H9 (cell line): ENCODE measurements at regions not wholly inside any gene's neighbourhood (a gene's known extent, or its start where the extent isn't known, plus 50 kb on each side); places are given as distances from the start of the nearest gene placed in this dataset.

Experiments used
- DNase-seq: peaks from one replicate; pipeline ENCODE4 v3.0.0-alpha.2; 2017
- H2AFZ ChIP-seq: one replicate; pipeline ENCODE4 v1.6.1; 2013; ENCODE audit warnings: mild to moderate bottlenecking, low read length, control low read depth, moderate library complexity
- H2AK5ac ChIP-seq: 2 replicates; pipeline ENCODE4 v1.6.1; 2013; ENCODE audit warnings: low read length, control low read depth, mixed read lengths; ENCODE audit not compliant: insufficient read length
- H2BK120ac ChIP-seq: one replicate; pipeline ENCODE4 v1.6.1; 2013; ENCODE audit warnings: low read depth, mild to moderate bottlenecking, low read length, control low read depth, inconsistent platforms; ENCODE audit not compliant: poor library complexity, severe bottlenecking
- H2BK12ac ChIP-seq: 2 replicates; pipeline ENCODE4 v1.6.1; 2013; ENCODE audit warnings: low read length, control low read depth, mixed read lengths, low read depth; ENCODE audit not compliant: insufficient read length
- H2BK15ac ChIP-seq: 2 replicates; pipeline ENCODE4 v1.6.1; 2013; ENCODE audit warnings: low read depth, low read length, control low read depth
- H2BK20ac ChIP-seq: one replicate; pipeline ENCODE4 v1.6.1; 2013; ENCODE audit warnings: low read depth, mild to moderate bottlenecking, low read length, control low read depth, inconsistent platforms; ENCODE audit not compliant: poor library complexity, severe bottlenecking
- H2BK5ac ChIP-seq: 2 replicates; pipeline ENCODE4 v1.6.1; 2013; ENCODE audit warnings: low read length, control low read depth, mixed read lengths; ENCODE audit not compliant: insufficient read length
- H3K14ac ChIP-seq: 2 replicates; pipeline ENCODE4 v1.6.1; 2013; ENCODE audit warnings: low read length, control low read depth; ENCODE audit not compliant: insufficient read depth
- H3K18ac ChIP-seq: 2 replicates; pipeline ENCODE4 v1.6.1; 2013; ENCODE audit warnings: low read depth, mild to moderate bottlenecking, mixed read lengths, low read length, control low read depth; ENCODE audit not compliant: insufficient read length
- H3K23ac ChIP-seq: 2 replicates; pipeline ENCODE4 v1.6.1; 2013; ENCODE audit warnings: low read length, control low read depth, mixed read lengths, low read depth; ENCODE audit not compliant: insufficient read length
- H3K23me2 ChIP-seq: 2 replicates; pipeline ENCODE4 v1.6.1; 2013; ENCODE audit warnings: low read depth, mild to moderate bottlenecking, mixed read lengths, low read length, control low read depth; ENCODE audit not compliant: insufficient read length, poor library complexity, severe bottlenecking
- H3K27ac ChIP-seq: 2 replicates; pipeline ENCODE4 v1.5.1; 2013; ENCODE audit warnings: low read length, control low read depth, mixed read lengths, low read depth; ENCODE audit not compliant: insufficient read length
- H3K27me3 ChIP-seq: 2 replicates; pipeline ENCODE4 v1.6.1; 2013; ENCODE audit warnings: low read length, control low read depth, inconsistent platforms; ENCODE audit not compliant: insufficient read depth
- H3K4ac ChIP-seq: 2 replicates; pipeline ENCODE4 v1.6.1; 2013; ENCODE audit warnings: low read depth, mild to moderate bottlenecking, control low read depth, inconsistent platforms, low read length, moderate library complexity
- H3K4me1 ChIP-seq: 2 replicates; pipeline ENCODE4 v1.6.1; 2013; ENCODE audit warnings: low read length, control low read depth, inconsistent platforms; ENCODE audit not compliant: insufficient read depth
- H3K4me2 ChIP-seq: 2 replicates; pipeline ENCODE4 v1.6.1; 2013; ENCODE audit warnings: low read length, control low read depth, mixed read lengths; ENCODE audit not compliant: insufficient read length, insufficient read depth
- H3K56ac ChIP-seq: 2 replicates; pipeline ENCODE4 v1.6.1; 2013; ENCODE audit warnings: low read depth, mild to moderate bottlenecking, mixed read lengths, low read length, control low read depth; ENCODE audit not compliant: insufficient read length
- H3K79me1 ChIP-seq: 2 replicates; pipeline ENCODE4 v1.6.1; 2013; ENCODE audit warnings: low read depth, mild to moderate bottlenecking, moderate library complexity, low read length, control low read depth, inconsistent platforms; ENCODE audit not compliant: insufficient read depth, poor library complexity, severe bottlenecking
- H3K79me2 ChIP-seq: 2 replicates; pipeline ENCODE4 v1.6.1; 2013; ENCODE audit warnings: low read length, control low read depth, inconsistent platforms; ENCODE audit not compliant: insufficient read depth
- H3K9ac ChIP-seq: 2 replicates; pipeline ENCODE4 v1.6.1; 2013; ENCODE audit warnings: low read length, control low read depth, mixed read lengths; ENCODE audit not compliant: insufficient read length; ENCODE audit errors: extremely low read depth
- H3K9me3 ChIP-seq: one replicate; pipeline ENCODE4 v1.6.1; 2013; ENCODE audit warnings: low read depth, low read length, inconsistent platforms; ENCODE audit not compliant: control insufficient read depth
- H3T11ph ChIP-seq: one replicate; pipeline ENCODE4 v1.6.1; 2013; ENCODE audit warnings: mild to moderate bottlenecking, low read length, control low read depth, inconsistent platforms
- H4K20me1 ChIP-seq: one replicate; pipeline ENCODE4 v1.6.1; 2013; ENCODE audit not compliant: control insufficient read depth, insufficient read length, insufficient read depth
- H4K5ac ChIP-seq: 2 replicates; pipeline ENCODE4 v1.6.1; 2013; ENCODE audit warnings: low read depth, mild to moderate bottlenecking, mixed read lengths, low read length, control low read depth; ENCODE audit not compliant: insufficient read length
- H4K8ac ChIP-seq: replicated peaks from 2 replicates; pipeline ENCODE4 v1.6.1; 2013; ENCODE audit warnings: low read length, control low read depth, mixed read lengths, low read depth; ENCODE audit not compliant: insufficient read length
- H4K91ac ChIP-seq: 2 replicates; pipeline ENCODE4 v1.6.1; 2013; ENCODE audit warnings: low read depth, mild to moderate bottlenecking, moderate library complexity, mixed read lengths, low read length, control low read depth; ENCODE audit not compliant: insufficient read length
- H3K27ac Mint-ChIP-seq, 3 experiments: 2 replicates in 2 of 3; 3 replicates in 1 of 3; pipeline ENCODE4 v1.8.0; 2020 to 2021; ENCODE audit warnings: mixed read lengths in 3 of 3, mild to moderate bottlenecking in 1 of 3, moderate library complexity in 1 of 3
- H3K27me3 Mint-ChIP-seq: 2 replicates; pipeline ENCODE4 v1.8.0; 2021; ENCODE audit warnings: low read depth, mild to moderate bottlenecking, moderate library complexity, mixed read lengths
- H3K36me3 Mint-ChIP-seq, 3 experiments: 2 replicates in 2 of 3; 3 replicates in 1 of 3; pipeline ENCODE4 v1.8.0; 2020 to 2021; ENCODE audit warnings: low read depth in 3 of 3, mixed read lengths in 3 of 3; ENCODE audit not compliant: insufficient read depth in 1 of 3
- H3K4me1 Mint-ChIP-seq, 2 experiments: 2 replicates each; pipeline ENCODE4 v1.8.0; 2020; ENCODE audit warnings: mixed read lengths in 2 of 2
- H3K4me3 Mint-ChIP-seq, 2 experiments: 2 replicates in 1 of 2; 3 replicates in 1 of 2; pipeline ENCODE4 v1.8.0; 2020 to 2021; ENCODE audit warnings: mild to moderate bottlenecking in 2 of 2, mixed read lengths in 2 of 2, moderate library complexity in 1 of 2
- H3K9me3 Mint-ChIP-seq, 2 experiments: 2 replicates in 1 of 2; 3 replicates in 1 of 2; pipeline ENCODE4 v1.8.0; 2020; ENCODE audit warnings: mild to moderate bottlenecking in 2 of 2, mixed read lengths in 2 of 2, moderate library complexity in 1 of 2
- CTCF ChIP-seq: fragments of 200-600 bp; sonication (generic); conservative IDR thresholded peaks from 3 replicates; pipeline ENCODE4 v1.8.0; 2021; ENCODE audit warnings: antibody characterized with exemption, mild to moderate bottlenecking
- WGBS: extraction: QIAGEN DNeasy Blood & Tissue Kit; methylation state at CpG from one replicate; pipeline ENCODE4 v1.1.7; 2013; ENCODE audit warnings: missing lambda C conversion rate, low lambda C conversion rate, mixed read lengths; ENCODE audit not compliant: insufficient read length; ENCODE audit errors: extremely low coverage; 5-methylcytosine and 5-hydroxymethylcytosine counted together

- H3K4me2 ChIP-seq = no peak overlapping the region
- H3T11ph ChIP-seq = no peak overlapping the region
- H4K8ac ChIP-seq = no peak overlapping the region
- no peaks in the 10 kb centered on the region for H3K36me3 Mint-ChIP-seq
- DNase-seq = no peak
- H3K27ac ChIP-seq = no peak overlapping the region
- no peaks in the 10 kb centered on the region for H3K79me1 ChIP-seq
- H3K79me2 ChIP-seq = no peaks in the 10 kb centered on the region
- TF ChIP-seq CTCF = no peak
- no peaks in the 10 kb centered on the region for H3K4me1 ChIP-seq
- no peak overlapping the region for H3K9ac ChIP-seq
- no peak overlapping the region for H2BK20ac ChIP-seq
- H3K27ac Mint-ChIP-seq = no peak overlapping the region; a peak in 1 of 7 replicates
- H4K5ac ChIP-seq = no peak overlapping the region
- no peak overlapping the region for H3K18ac ChIP-seq
- H4K91ac ChIP-seq = no peak overlapping the region
- no peaks in the 10 kb centered on the region for H3K9me3 ChIP-seq
- H3K9me3 Mint-ChIP-seq = no peaks in the 10 kb centered on the region
- no peak overlapping the region for H2AK5ac ChIP-seq
- no peak overlapping the region for H3K14ac ChIP-seq
- H3K4ac ChIP-seq = no peak overlapping the region
- H2BK120ac ChIP-seq = no peak overlapping the region
- no peak overlapping the region for H3K4me3 Mint-ChIP-seq
- H3K56ac ChIP-seq = no peak overlapping the region
- WGBS = no CpG with 5 or more reads among the region's 3 CpGs
- H2BK12ac ChIP-seq = no peak overlapping the region
- no peak overlapping the region for H2BK15ac ChIP-seq
- no peak overlapping the region for H3K23ac ChIP-seq
- peaks cover 21 to 22% of the 10 kb centered on the region in 2 experiments for H3K4me1 Mint-ChIP-seq
- H3K27me3 Mint-ChIP-seq = no peaks in the 10 kb centered on the region
- no peaks in the 10 kb centered on the region for H4K20me1 ChIP-seq
- no peak overlapping the region for H2BK5ac ChIP-seq
- no peak overlapping the region for H2AFZ ChIP-seq
- no peaks in the 10 kb centered on the region for H3K23me2 ChIP-seq
- H3K27me3 ChIP-seq = no peaks in the 10 kb centered on the region
Observed at GRCh38 chr6:93735099-93735498, 315.7 kb upstream of the EPHA7 start.
